ENCODE measurements at regions not wholly inside any gene's neighbourhood (a gene's known extent, or its start where the extent isn't known, plus 50 kb on each side); places are given as distances from the start of the nearest gene placed in this dataset.

DNA sequence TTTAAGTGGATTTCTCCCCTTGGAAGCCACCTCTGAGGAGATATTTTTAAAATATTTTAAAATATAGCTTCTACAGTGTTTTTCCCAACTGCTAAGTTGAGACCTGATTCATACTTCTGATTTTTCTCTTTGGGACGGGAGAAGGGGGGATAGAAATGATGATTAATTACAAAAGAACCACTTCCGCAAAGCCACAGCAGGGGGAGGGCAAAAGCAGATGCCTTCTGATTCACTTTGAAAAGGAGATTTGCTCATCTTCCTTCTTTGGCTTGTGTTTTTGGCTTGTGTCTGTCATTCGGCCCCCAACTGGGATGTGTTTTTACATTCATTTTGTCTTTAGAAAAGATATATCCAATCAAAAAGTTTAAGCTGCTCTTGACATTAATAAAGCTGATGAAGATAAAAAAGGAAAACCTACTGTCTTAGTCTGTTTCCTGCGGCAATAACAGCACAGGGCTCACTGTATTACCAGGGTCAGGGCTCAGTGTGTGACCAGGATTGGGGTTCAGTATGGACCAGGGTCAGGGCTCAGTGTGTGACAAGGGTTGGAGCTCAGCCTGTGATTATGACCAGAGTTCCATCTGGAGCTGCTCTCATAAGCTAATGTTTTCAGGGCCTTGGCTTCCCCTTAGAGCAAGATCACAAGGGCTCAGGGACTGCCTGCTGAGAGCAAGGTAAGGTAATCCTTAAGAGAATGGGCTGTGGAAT, 223.2 kb downstream of the MTHFS start:
- ATAC-seq, result no peak
- H3K27me3 ChIP-seq, result no peaks in the 10 kb centered on the region
- no peak for TF ChIP-seq POLR2A (IDR thresholded peaks at IDR 0.05)
- TF ChIP-seq, protein P1, sequence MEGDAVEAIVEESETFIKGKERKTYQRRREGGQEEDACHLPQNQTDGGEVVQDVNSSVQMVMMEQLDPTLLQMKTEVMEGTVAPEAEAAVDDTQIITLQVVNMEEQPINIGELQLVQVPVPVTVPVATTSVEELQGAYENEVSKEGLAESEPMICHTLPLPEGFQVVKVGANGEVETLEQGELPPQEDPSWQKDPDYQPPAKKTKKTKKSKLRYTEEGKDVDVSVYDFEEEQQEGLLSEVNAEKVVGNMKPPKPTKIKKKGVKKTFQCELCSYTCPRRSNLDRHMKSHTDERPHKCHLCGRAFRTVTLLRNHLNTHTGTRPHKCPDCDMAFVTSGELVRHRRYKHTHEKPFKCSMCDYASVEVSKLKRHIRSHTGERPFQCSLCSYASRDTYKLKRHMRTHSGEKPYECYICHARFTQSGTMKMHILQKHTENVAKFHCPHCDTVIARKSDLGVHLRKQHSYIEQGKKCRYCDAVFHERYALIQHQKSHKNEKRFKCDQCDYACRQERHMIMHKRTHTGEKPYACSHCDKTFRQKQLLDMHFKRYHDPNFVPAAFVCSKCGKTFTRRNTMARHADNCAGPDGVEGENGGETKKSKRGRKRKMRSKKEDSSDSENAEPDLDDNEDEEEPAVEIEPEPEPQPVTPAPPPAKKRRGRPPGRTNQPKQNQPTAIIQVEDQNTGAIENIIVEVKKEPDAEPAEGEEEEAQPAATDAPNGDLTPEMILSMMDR (IDR thresholded peaks at IDR 0.05 in 4 of 5, conservative IDR thresholded peaks at IDR 0.05 in 1 of 5), result no peak
- intact Hi-C loops (cut with DNase I; ENCODE audit: low total_unique reads), result loop anchor here (1.0 kb wide), 1 partner anchor 8 kb away; no protein-coding TSS in a partner anchor
- H3K9me3 ChIP-seq, result no peaks in the 10 kb centered on the region
- H3K27ac ChIP-seq, result no peak overlapping the region
- H3K4me3 ChIP-seq, result no peak overlapping the region
- in situ Hi-C loops (cut with MboI; ENCODE audit: low sequenced_read_pairs in 4 of 4), result no loop called here
- H3K4me1 ChIP-seq, result no peaks in the 10 kb centered on the region
- no peaks in the 10 kb centered on the region for H3K36me3 ChIP-seq
- no peak for DNase-seq

DNA sequence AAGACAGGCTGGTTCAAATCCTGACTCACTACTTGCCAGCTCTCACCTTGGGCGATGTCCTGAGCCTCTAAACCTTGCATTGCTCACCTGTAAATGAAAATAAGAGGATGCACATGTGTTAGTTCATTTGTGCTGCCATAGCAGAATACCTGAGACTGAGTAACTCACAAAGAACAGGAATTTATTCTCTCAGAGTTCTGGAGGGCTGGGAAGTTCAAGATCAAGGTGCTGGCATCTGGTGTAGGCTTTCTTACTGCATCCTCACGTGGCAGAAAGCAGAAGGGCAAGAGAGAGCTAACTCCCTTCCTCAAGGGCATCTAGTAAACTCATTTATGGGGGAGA, 222.7 kb downstream of the MTHFS start:
- H3K4me3 ChIP-seq, result no peak overlapping the region
- no peak overlapping the region for H3K27ac ChIP-seq
- no peaks in the 10 kb centered on the region for H3K36me3 ChIP-seq
- DNase-seq (no peak), ATAC-seq (no peak)
- intact Hi-C loops (cut with DNase I; ENCODE audit: low total_unique reads), result no loop called here
- H3K9me3 ChIP-seq, result no peaks in the 10 kb centered on the region
- no peaks in the 10 kb centered on the region for H3K27me3 ChIP-seq
- in situ Hi-C loops (cut with MboI; ENCODE audit: low sequenced_read_pairs in 4 of 4), result no loop called here
- no peak for TF ChIP-seq POLR2A (IDR thresholded peaks at IDR 0.05)
- TF ChIP-seq, protein P1 (IDR thresholded peaks at IDR 0.05 in 4 of 5, conservative IDR thresholded peaks at IDR 0.05 in 1 of 5), result no peak
- H3K4me1 ChIP-seq, result no peaks in the 10 kb centered on the region

DNA sequence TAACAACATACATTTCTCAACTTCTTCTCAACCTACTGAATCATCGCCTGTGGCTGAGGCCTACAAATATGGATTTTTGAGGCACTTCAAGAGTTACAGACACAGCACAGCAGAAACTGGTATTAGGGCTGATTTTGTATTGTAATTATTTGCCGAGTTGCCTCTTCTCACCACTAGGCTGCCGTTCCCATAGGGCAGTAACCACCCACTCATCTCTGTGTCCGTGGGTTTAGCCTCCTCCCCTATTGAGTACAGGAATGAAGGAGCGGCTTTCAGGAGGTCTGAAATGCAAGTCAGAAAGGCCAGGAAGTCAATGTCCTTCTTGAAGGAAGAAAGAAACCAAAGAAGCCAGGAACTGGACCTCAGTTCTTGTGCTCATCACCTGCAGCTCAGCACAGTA, 220.8 kb downstream of the MTHFS start:
- Histone ChIP-seq H3K36me3 (no peaks in the 10 kb centered on the region), H3K9me3 (no peaks in the 10 kb centered on the region), H3K27me3 (no peaks in the 10 kb centered on the region), H3K4me3 (no peak overlapping the region), H3K4me1 (no peaks in the 10 kb centered on the region), H3K27ac (no peak overlapping the region)
- TF ChIP-seq POLR2A (IDR thresholded peaks at IDR 0.05), result no peak
- TF ChIP-seq, protein P1 (IDR thresholded peaks at IDR 0.05 in 4 of 5, conservative IDR thresholded peaks at IDR 0.05 in 1 of 5), result no peak
- no peak for DNase-seq
- in situ Hi-C loops (cut with MboI; ENCODE audit: low sequenced_read_pairs in 4 of 4), result no loop called here
- no peak for ATAC-seq
- intact Hi-C loops (cut with DNase I; ENCODE audit: low total_unique reads), result no loop called here

DNA sequence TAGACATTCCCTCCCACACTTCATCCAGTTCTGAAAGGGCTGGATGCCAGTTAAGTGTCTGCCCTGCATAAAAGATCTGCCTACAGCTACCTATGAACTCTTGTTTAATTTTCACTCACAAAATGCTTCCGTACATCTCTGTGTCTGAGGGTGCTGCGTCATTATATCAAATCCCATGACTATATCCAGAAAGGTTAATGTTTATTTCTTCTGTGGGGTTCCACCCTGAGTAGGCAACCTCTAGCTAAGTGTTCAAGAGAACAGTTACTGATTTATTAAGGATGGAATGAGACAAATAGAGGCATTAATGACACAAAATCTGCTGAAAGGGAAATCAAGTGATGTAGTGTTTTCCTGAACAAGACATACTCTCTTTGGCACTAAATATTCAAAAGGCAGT, 220.2 kb downstream of the MTHFS start:
- Histone ChIP-seq H3K4me3 (no peak overlapping the region), H3K4me1 (no peaks in the 10 kb centered on the region), H3K27me3 (no peaks in the 10 kb centered on the region), H3K9me3 (no peaks in the 10 kb centered on the region), H3K36me3 (no peaks in the 10 kb centered on the region), H3K27ac (no peak overlapping the region)
- DNase-seq (no peak), ATAC-seq (no peak)
- in situ Hi-C loops (cut with MboI; ENCODE audit: low sequenced_read_pairs in 4 of 4), result no loop called here
- TF ChIP-seq POLR2A (IDR thresholded peaks at IDR 0.05), result no peak
- TF ChIP-seq, protein P1 (IDR thresholded peaks at IDR 0.05 in 4 of 5, conservative IDR thresholded peaks at IDR 0.05 in 1 of 5), result no peak
- intact Hi-C loops (cut with DNase I; ENCODE audit: low total_unique reads), result no loop called here

DNA sequence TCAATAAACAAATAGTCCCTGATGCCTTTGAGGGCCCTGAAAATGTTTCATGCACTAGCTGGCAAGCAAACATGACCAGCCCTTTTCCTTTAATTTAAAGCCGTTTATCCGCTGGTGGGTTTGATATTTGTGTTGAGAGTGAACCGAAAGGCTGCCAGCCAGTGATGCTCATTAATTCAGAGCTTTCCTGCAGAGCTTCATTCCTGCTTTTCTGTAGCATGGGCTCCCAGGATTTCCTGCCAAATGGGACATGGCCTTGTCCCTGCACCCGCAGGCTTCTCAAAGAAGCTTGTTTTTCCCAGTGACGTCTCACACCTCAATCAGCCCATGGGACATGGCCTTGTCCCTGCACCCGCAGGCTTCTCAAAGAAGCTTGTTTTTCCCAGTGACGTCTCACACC, 219.6 kb downstream of the MTHFS start:
- Histone ChIP-seq H3K9me3 (no peaks in the 10 kb centered on the region), H3K4me3 (no peak overlapping the region), H3K27me3 (no peaks in the 10 kb centered on the region), H3K27ac (no peak overlapping the region), H3K4me1 (no peaks in the 10 kb centered on the region), H3K36me3 (no peaks in the 10 kb centered on the region)
- ATAC-seq (no peak), DNase-seq (no peak)
- in situ Hi-C loops (cut with MboI; ENCODE audit: low sequenced_read_pairs in 4 of 4) (no loop called here), intact Hi-C loops (cut with DNase I; ENCODE audit: low total_unique reads) (no loop called here)
- TF ChIP-seq, protein P1 (IDR thresholded peaks at IDR 0.05 in 4 of 5, conservative IDR thresholded peaks at IDR 0.05 in 1 of 5), result no peak
- no peak for TF ChIP-seq POLR2A (IDR thresholded peaks at IDR 0.05)
